K562 (cell line): ENCODE measurements at regions not wholly inside any gene's neighbourhood (a gene's known extent, or its start where the extent isn't known, plus 50 kb on each side); places are given as distances from the start of the nearest gene placed in this dataset.

Experiments used
- ATAC-seq: fragments of 200-7000 bp; cut with Tn5 transposase; 3 replicates; pipeline ENCODE4 v1.9.1; 2020; ENCODE audit warnings: moderate library complexity
- BruUV-seq: library from RNA; stranded (reverse); fragments of 400-500 nt; replicated peaks from 2 replicates; lab custom pipeline; 2021; lab: Mats Ljungman, UMichigan
- CTCF ChIA-PET: fragments of 300-600 bp; formaldehyde crosslinking; extraction: SDS; loops from one replicate; lab custom pipeline; 2021; ENCODE audit warnings: low intra/inter-chr PET ratio; lab: Yijun Ruan, JAX
- POLR2A ChIA-PET: fragments of 300-600, 350-650 bp; sonication (Branson Sonifier 250); formaldehyde crosslinking; extraction: SDS; loops from one replicate; lab custom pipeline; 2021; ENCODE audit warnings: antibody characterized with exemption, inconsistent platforms; lab: Yijun Ruan, JAX
- DNase-seq, 4 experiments: peaks; one replicate each; pipeline versions ENCODE4 v3.0.0 to v3.0.0-alpha.2; 2011 to 2018; ENCODE audit warnings: low spot score in 3 of 4, mixed read lengths in 3 of 4; ENCODE audit errors: extremely low read depth in 1 of 4
- FAIRE-seq: peaks from 2 replicates; lab custom pipeline; 2011; peaks lifted over from hg19 to GRCh38; lab: Jason Lieb, UNC
- H2AFZ ChIP-seq: 2 replicates; pipeline ENCODE4 v1.6.0; 2011; ENCODE audit warnings: low read depth, low read length, control low read depth, inconsistent platforms
- H3K27ac ChIP-seq: fragments of 200-600 bp; 3 replicates; pipeline ENCODE4 v1.8.0; 2011; ENCODE audit warnings: low read depth, mild to moderate bottlenecking, control low read depth, inconsistent platforms, low read length, moderate library complexity, mixed read lengths; ENCODE audit errors: extremely low read depth
- H3K27me3 ChIP-seq, 2 experiments: fragments of 300-600 bp in 1 of 2; 2 replicates in 1 of 2; 3 replicates in 1 of 2; pipeline versions ENCODE4 v1.6.0 to v1.8.0; 2011; ENCODE audit warnings: inconsistent platforms in 2 of 2, low read length in 2 of 2, mild to moderate bottlenecking in 1 of 2, mixed read lengths in 1 of 2, moderate library complexity in 1 of 2; ENCODE audit not compliant: control insufficient read depth in 2 of 2, insufficient read depth in 2 of 2
- H3K36me3 ChIP-seq: fragments of 300-600 bp; 3 replicates; pipeline ENCODE4 v1.8.0; 2011; ENCODE audit warnings: mild to moderate bottlenecking, low read length, inconsistent platforms; ENCODE audit not compliant: control insufficient read depth, insufficient read depth
- H3K4me1 ChIP-seq, 2 experiments: fragments of 200-600 bp in 1 of 2; replicated peaks in 1 of 2; 2 replicates in 1 of 2; 3 replicates in 1 of 2; pipeline versions ENCODE4 v1.5.1 to v1.8.0; 2011; ENCODE audit warnings: inconsistent platforms in 2 of 2, low read length in 2 of 2, mild to moderate bottlenecking in 1 of 2, mixed read lengths in 1 of 2, moderate library complexity in 1 of 2; ENCODE audit not compliant: control insufficient read depth in 2 of 2, insufficient read depth in 2 of 2
- H3K4me2 ChIP-seq: 2 replicates; pipeline ENCODE4 v1.6.1; 2011; ENCODE audit warnings: low read length, control low read depth, inconsistent platforms, mixed read lengths; ENCODE audit not compliant: insufficient read depth
- H3K4me3 ChIP-seq: fragments of 200-600 bp; sonication (generic), shearing (Covaris generic); 2 replicates; pipeline ENCODE4 v1.5.1; 2016; ENCODE audit warnings: control low read depth, inconsistent platforms
- H3K79me2 ChIP-seq: fragments of 200-600 bp; 3 replicates; pipeline ENCODE4 v1.8.0; 2011; ENCODE audit warnings: low read length, inconsistent platforms; ENCODE audit not compliant: control insufficient read depth, insufficient read depth
- H3K9ac ChIP-seq, 2 experiments: 2 replicates each; pipeline versions ENCODE4 v1.6.0 to v1.6.1; 2011; ENCODE audit warnings: low read depth in 2 of 2, low read length in 2 of 2, control low read depth in 1 of 2, inconsistent platforms in 1 of 2, mild to moderate bottlenecking in 1 of 2, mixed read lengths in 1 of 2; ENCODE audit not compliant: insufficient read depth in 1 of 2
- H3K9me1 ChIP-seq: one replicate; pipeline ENCODE4 v1.6.0; 2011; ENCODE audit warnings: inconsistent platforms, mild to moderate bottlenecking, low read length, moderate library complexity; ENCODE audit not compliant: control insufficient read depth, insufficient read depth
- H3K9me3 ChIP-seq: replicated peaks from 2 replicates; pipeline ENCODE4 v1.5.1; 2011; ENCODE audit warnings: low read depth, low read length, inconsistent platforms; ENCODE audit not compliant: control insufficient read depth, insufficient read depth
- H4K20me1 ChIP-seq: replicated peaks from 2 replicates; pipeline ENCODE4 v1.6.1; 2011; ENCODE audit warnings: low read length, inconsistent platforms, mixed read lengths; ENCODE audit not compliant: control insufficient read depth, insufficient read depth
- E4F1 ChIP-seq: fragments of 250-450 bp; sonication (Bioruptor Pico); IDR thresholded peaks from 2 replicates; pipeline ENCODE4 v1.5.0; 2021; ENCODE audit warnings: mild to moderate bottlenecking, borderline replicate concordance
- PHB ChIP-seq: fragments of 250-450 bp; sonication (Bioruptor Pico); IDR thresholded peaks from 2 replicates; pipeline ENCODE4 v1.5.0; 2021
- WGBS: fragments of 100-300 bp; shearing (Covaris generic); methylation state at CpG from one replicate; pipeline ENCODE4 v1.1.6; 2016; ENCODE audit warnings: low coverage, mixed read lengths; ENCODE audit not compliant: insufficient coverage; ENCODE audit errors: missing lambda C conversion rate; 5-methylcytosine and 5-hydroxymethylcytosine counted together
- in situ Hi-C: fragments of 300-500 bp; cut with MboI; formaldehyde crosslinking; loops from 4 replicates; pipeline ENCODE4 v1.15.0; 2018; ENCODE audit warnings: inconsistent platforms, mixed read lengths
- intact Hi-C: fragments of 100-400 bp; cut with micrococcal nuclease; formaldehyde crosslinking; loops from 2 replicates; pipeline ENCODE4 v1.14.2; 2022

- no peak for TF ChIP-seq PHB (CRISPR knock-in tag)
- TF ChIP-seq, all 486 proteins: peak for 0
Observed at GRCh38 chr6:55643861-55644260, 64.9 kb upstream of the HMGCLL1 start (continued).

- no TSS peak for BruUV-seq
- ATAC-seq (no peak), FAIRE-seq (no peak), DNase-seq (no peak)
- Histone ChIP-seq H3K36me3 (no peaks in the 10 kb centered on the region), H3K9me3 (no peaks in the 10 kb centered on the region), H2AFZ (no peak overlapping the region), H4K20me1 (no peaks in the 10 kb centered on the region), H3K27me3 (no peaks in the 10 kb centered on the region), H3K9me1 (no peaks in the 10 kb centered on the region), H3K4me3 (no peak overlapping the region), H3K4me2 (no peak overlapping the region), H3K4me1 (no peaks in the 10 kb centered on the region), H3K79me2 (no peaks in the 10 kb centered on the region), H3K9ac (no peak overlapping the region), H3K27ac (no peak overlapping the region)
- in situ Hi-C loops = no loop called here
- no peak for TF ChIP-seq E4F1
- ChIA-PET CTCF (no interaction called here), POLR2A (no interaction called here)
- 0% methylated on average over 2 of the region's 2 CpGs for WGBS
- intact Hi-C loops = no loop called here
Observed at GRCh38 chr6:55642366-55642765, 63.4 kb upstream of the HMGCLL1 start.
